ENCODE measurements at regions not wholly inside any gene's neighbourhood (a gene's known extent, or its start where the extent isn't known, plus 50 kb on each side); places are given as distances from the start of the nearest gene placed in this dataset.
"Not testable (repeated sequence)": the region's sequence is repeated elsewhere in the genome, so short reads cannot be mapped to it uniquely, and the experiment has no call there.

DNA sequence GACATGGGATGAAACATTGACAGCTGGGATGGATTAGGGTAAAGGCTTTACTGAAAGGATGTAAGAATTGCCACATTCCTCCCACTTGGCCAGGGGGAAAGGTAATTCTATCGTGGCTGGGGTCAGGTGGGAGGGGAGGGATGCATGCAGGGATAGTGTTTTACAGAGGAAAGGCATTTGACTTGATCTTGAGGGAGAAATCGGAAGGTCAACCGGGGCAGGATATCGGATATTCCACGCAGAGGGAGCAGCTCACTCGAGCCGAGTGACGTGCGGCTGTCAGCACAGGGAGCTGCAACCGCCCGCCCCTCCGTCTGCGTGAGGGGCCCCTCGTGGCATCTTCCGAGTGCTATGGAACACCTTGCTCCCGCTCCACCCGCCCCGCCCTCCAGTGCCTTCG is 63.4 kb upstream of the ADAMTS2 start:
- H3K27me3 Mint-ChIP-seq (ENCODE audit: low read depth): no peaks in the 10 kb centered on the region
- DNase-seq: no peak
- CTCF ChIA-PET: no interaction called here
- intact Hi-C loops (cut with micrococcal nuclease): no loop called here
- H3K36me3 Mint-ChIP-seq (ENCODE audit: low read depth): no peaks in the 10 kb centered on the region
- H3K27ac Mint-ChIP-seq: no peak overlapping the region
- no peak overlapping the region for H3K4me3 Mint-ChIP-seq
- H3K4me1 Mint-ChIP-seq (ENCODE audit: low read depth): no peaks in the 10 kb centered on the region
- no peaks in the 10 kb centered on the region for H3K9me3 Mint-ChIP-seq

- H3K27me3 Mint-ChIP-seq (ENCODE audit: low read depth): no peaks in the 10 kb centered on the region
- H3K27ac Mint-ChIP-seq: no peak overlapping the region
- peaks cover 3% of the 10 kb centered on the region for H3K9me3 Mint-ChIP-seq
- H3K4me3 Mint-ChIP-seq: no peak overlapping the region
- no peak for DNase-seq
- H3K4me1 Mint-ChIP-seq (ENCODE audit: low read depth): no peaks in the 10 kb centered on the region
- CTCF ChIA-PET: no interaction called here
- intact Hi-C loops (cut with micrococcal nuclease): no loop called here
- H3K36me3 Mint-ChIP-seq (ENCODE audit: low read depth): no peaks in the 10 kb centered on the region
Measured at GRCh38 chr5:179407191-179408175, 62.2 kb upstream of the ADAMTS2 start.

GRCh38 chr5:179406031-179406961 is 61.0 kb upstream of the ADAMTS2 start:
- intact Hi-C loops (cut with micrococcal nuclease): no loop called here
- no peak overlapping the region for H3K27ac Mint-ChIP-seq
- CTCF ChIA-PET: interaction anchor here (0.7 kb wide), 1 partner anchor 1025 kb away, joined by 3 read pairs; no protein-coding TSS in a partner anchor
- H3K36me3 Mint-ChIP-seq (ENCODE audit: low read depth): no peaks in the 10 kb centered on the region
- DNase-seq: no peak
- H3K4me3 Mint-ChIP-seq: no peak overlapping the region
- H3K9me3 Mint-ChIP-seq: peaks cover 10% of the 10 kb centered on the region
- no peaks in the 10 kb centered on the region for H3K4me1 Mint-ChIP-seq (ENCODE audit: low read depth)
- H3K27me3 Mint-ChIP-seq (ENCODE audit: low read depth): no peaks in the 10 kb centered on the region

GRCh38 chr5:179405426-179406030 is 60.3 kb upstream of the ADAMTS2 start:
- H3K27ac Mint-ChIP-seq: no peak overlapping the region
- DNase-seq: no peak
- H3K27me3 Mint-ChIP-seq (ENCODE audit: low read depth): no peaks in the 10 kb centered on the region
- H3K9me3 Mint-ChIP-seq: peaks cover 17% of the 10 kb centered on the region
- CTCF ChIA-PET: interaction anchor here (0.7 to 1.5 kb wide), 2 partner anchors 19 to 1024 kb away, joined by 3 to 4 read pairs; no protein-coding TSS in a partner anchor
- intact Hi-C loops (cut with micrococcal nuclease): no loop called here
- no peaks in the 10 kb centered on the region for H3K36me3 Mint-ChIP-seq (ENCODE audit: low read depth)
- H3K4me1 Mint-ChIP-seq (ENCODE audit: low read depth): no peaks in the 10 kb centered on the region
- H3K4me3 Mint-ChIP-seq: no peak overlapping the region

DNA sequence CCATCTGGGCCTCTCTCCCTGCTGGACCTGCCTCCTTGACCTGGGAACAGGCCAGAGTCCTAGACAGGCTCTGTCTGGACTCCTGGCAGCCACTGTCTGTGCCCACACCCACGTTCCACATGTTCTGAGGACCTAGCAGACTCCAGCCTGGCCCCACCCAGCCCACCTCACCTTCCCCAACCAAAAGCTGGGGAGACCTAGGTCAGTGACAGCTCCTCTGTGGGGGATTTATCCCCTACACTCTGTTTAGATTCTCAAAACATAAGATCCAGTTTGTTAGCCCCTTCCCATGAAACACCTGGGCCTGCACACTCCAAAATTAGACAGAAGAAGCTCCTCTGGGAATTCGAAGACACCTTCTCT is 59.8 kb upstream of the ADAMTS2 start:
- Mint-ChIP-seq H3K27me3 (ENCODE audit: low read depth) (no peaks in the 10 kb centered on the region), H3K9me3 (peaks cover 21% of the 10 kb centered on the region), H3K4me3 (no peak overlapping the region), H3K4me1 (ENCODE audit: low read depth) (no peaks in the 10 kb centered on the region), H3K36me3 (ENCODE audit: low read depth) (no peaks in the 10 kb centered on the region), H3K27ac (no peak overlapping the region)
- intact Hi-C loops (cut with micrococcal nuclease): no loop called here
- DNase-seq: no peak
- CTCF ChIA-PET: interaction anchor here (1.5 kb wide), 1 partner anchor 18 kb away, joined by 4 read pairs; no protein-coding TSS in a partner anchor

- intact Hi-C loops (cut with micrococcal nuclease): no loop called here
- DNase-seq: no peak
- Mint-ChIP-seq H3K27ac (no peak overlapping the region), H3K36me3 (ENCODE audit: low read depth) (no peaks in the 10 kb centered on the region), H3K27me3 (ENCODE audit: low read depth) (no peaks in the 10 kb centered on the region), H3K4me3 (no peak overlapping the region), H3K9me3 (peaks cover 25% of the 10 kb centered on the region), H3K4me1 (ENCODE audit: low read depth) (no peaks in the 10 kb centered on the region)
- CTCF ChIA-PET: interaction anchor here (0.9 to 1.5 kb wide), 2 partner anchors 18 to 652 kb away, joined by 3 to 4 read pairs; no protein-coding TSS in a partner anchor
Measured at GRCh38 chr5:179404321-179405053, 59.2 kb upstream of the ADAMTS2 start.

DNA sequence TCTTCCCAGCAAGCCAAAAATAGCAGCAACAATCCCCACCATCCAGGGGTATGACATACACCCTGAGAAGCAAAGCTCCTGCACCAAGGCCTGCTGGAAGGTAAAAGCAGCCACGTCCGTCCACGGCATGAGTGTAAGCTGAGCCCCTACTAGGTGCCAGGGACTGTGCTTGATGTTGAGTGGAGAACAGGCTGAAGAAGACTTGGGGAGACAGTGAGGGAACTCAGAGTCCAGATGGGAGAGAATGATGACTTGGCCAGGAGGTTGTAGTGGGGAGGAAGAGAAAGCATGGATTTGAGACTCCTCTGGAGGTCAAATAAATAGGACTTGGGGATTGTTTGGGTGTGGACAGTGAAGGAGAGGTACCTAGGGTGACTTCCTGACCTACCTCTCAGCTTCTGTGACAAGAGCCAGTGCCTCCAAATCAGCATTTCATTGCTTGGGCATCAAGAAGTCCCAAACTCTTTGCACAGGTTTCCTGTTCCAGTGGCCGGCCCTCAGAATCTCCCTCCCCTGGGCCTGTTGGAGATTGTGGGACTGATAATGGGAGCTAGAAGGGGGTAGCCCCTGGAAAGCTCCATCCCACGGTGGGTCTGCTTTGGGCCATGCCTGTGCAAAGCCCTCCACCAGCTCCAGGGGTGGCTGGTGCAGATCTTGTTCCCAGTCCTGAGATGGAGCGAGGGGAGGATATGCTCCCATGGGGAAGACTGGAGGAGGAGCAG is 58.3 kb upstream of the ADAMTS2 start:
- Mint-ChIP-seq H3K4me3 (no peak overlapping the region), H3K36me3 (ENCODE audit: low read depth) (no peaks in the 10 kb centered on the region), H3K4me1 (ENCODE audit: low read depth) (no peaks in the 10 kb centered on the region), H3K27ac (no peak overlapping the region), H3K9me3 (peaks cover 33% of the 10 kb centered on the region), H3K27me3 (ENCODE audit: low read depth) (no peaks in the 10 kb centered on the region)
- intact Hi-C loops (cut with micrococcal nuclease): no loop called here
- no peak for DNase-seq
- CTCF ChIA-PET: interaction anchor here (0.6 to 0.9 kb wide), 3 partner anchors 642 to 763 kb away, joined by 3 to 4 read pairs (median 3); no protein-coding TSS in a partner anchor

GRCh38 chr5:179400435-179400834 is 55.2 kb upstream of the ADAMTS2 start:
- CTCF ChIA-PET: not testable (repeated sequence)

GRCh38 chr5:179400020-179400419 is 54.8 kb upstream of the ADAMTS2 start:
- peaks cover 34% of the 10 kb centered on the region for H3K9me3 Mint-ChIP-seq

More at GRCh38 chr5:179400435-179400834, 55.2 kb upstream of the ADAMTS2 start:
- H3K27me3 Mint-ChIP-seq (ENCODE audit: low read depth); intact Hi-C loops (cut with micrococcal nuclease); H3K4me3 Mint-ChIP-seq; H3K4me1 Mint-ChIP-seq (ENCODE audit: low read depth); H3K27ac Mint-ChIP-seq; H3K36me3 Mint-ChIP-seq (ENCODE audit: low read depth); DNase-seq: not testable (repeated sequence)
- peaks cover 34% of the 10 kb centered on the region for H3K9me3 Mint-ChIP-seq

DNA sequence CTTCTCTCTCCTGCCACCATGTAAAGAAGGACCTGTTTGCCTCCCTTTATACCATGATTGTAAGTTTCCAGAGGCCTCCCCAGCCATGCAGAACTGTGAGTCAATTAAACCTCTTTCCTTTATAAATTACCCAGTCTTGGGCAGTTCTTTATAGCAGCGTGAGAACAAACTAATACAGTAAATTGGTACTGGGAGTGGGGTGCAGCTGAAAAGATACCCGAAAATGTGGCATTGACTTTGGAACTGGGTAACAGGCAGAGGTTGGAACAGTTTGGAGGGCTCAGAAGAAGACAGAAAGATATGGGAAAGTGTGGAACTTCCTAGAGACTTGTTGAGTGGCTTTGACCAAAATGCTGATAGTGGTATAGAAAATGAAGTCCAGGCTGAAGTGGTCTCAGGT is 54.1 kb upstream of the ADAMTS2 start:
- H3K9me3 Mint-ChIP-seq: peaks cover 34% of the 10 kb centered on the region
- H3K27me3 Mint-ChIP-seq (ENCODE audit: low read depth); DNase-seq; H3K4me3 Mint-ChIP-seq; H3K4me1 Mint-ChIP-seq (ENCODE audit: low read depth); H3K36me3 Mint-ChIP-seq (ENCODE audit: low read depth); intact Hi-C loops (cut with micrococcal nuclease); H3K27ac Mint-ChIP-seq; CTCF ChIA-PET: not testable (repeated sequence)

More at GRCh38 chr5:179400020-179400419, 54.8 kb upstream of the ADAMTS2 start:
- Mint-ChIP-seq H3K27me3 (ENCODE audit: low read depth) (no peaks in the 10 kb centered on the region), H3K4me3 (no peak overlapping the region), H3K27ac (no peak overlapping the region), H3K36me3 (ENCODE audit: low read depth) (no peaks in the 10 kb centered on the region), H3K4me1 (ENCODE audit: low read depth) (no peaks in the 10 kb centered on the region)
- CTCF ChIA-PET: no interaction called here
- intact Hi-C loops (cut with micrococcal nuclease): no loop called here
- no peak for DNase-seq

GRCh38 chr5:179397516-179397915 is 52.3 kb upstream of the ADAMTS2 start:
- Mint-ChIP-seq H3K36me3 (ENCODE audit: low read depth) (no peaks in the 10 kb centered on the region), H3K27me3 (ENCODE audit: low read depth) (peaks cover 2% of the 10 kb centered on the region), H3K4me3 (no peak overlapping the region), H3K4me1 (ENCODE audit: low read depth) (no peaks in the 10 kb centered on the region), H3K27ac (no peak overlapping the region), H3K9me3 (peaks cover 38% of the 10 kb centered on the region)
- intact Hi-C loops (cut with micrococcal nuclease): no loop called here
- DNase-seq: no peak
- CTCF ChIA-PET: no interaction called here

All from activated naive CD4-positive, alpha-beta T cell treated with anti-CD3 and anti-CD28 coated beads for 36 hours (primary cell).